Right kidney (tissue), 1 donor: ENCODE measurements at regions not wholly inside any gene's neighbourhood (a gene's known extent, or its start where the extent isn't known, plus 50 kb on each side); places are given as distances from the start of the nearest gene placed in this dataset.
"Not testable (repeated sequence)": the region's sequence is repeated elsewhere in the genome, so short reads cannot be mapped to it uniquely, and the experiment has no call there.

Experiments
- DNase-seq: peaks from one replicate; pipeline ENCODE4 v3.0.0-alpha.2; 2016

DNA sequence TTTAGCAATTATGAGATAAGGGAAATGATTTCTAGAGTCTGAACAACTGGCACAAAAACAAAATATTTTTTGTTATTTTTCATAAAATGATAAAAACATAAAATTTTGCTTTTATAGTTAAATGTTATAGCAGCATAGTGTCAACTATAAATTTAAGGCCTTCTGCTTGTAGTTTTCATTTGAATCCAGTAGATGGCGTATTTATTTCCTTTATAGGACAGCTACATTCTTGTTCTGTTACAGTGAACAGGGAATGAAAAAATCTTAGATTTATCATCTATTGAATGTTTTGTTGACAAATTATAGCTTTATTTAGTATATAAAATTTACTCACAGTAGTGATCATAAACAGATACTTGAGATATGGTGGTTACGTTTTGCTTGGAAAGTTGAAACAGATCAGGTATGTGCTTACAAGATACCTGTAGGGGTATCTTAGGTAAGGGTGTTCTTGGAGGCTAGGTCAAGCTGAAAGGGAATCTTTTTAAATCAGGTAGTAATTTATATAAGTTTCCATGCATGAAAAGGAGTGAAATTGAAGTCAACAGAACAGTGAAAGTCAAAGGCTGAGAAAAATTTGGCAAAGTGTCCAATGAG is 239.3 kb upstream of the GRIN3A start:
- no peak for DNase-seq

DNA sequence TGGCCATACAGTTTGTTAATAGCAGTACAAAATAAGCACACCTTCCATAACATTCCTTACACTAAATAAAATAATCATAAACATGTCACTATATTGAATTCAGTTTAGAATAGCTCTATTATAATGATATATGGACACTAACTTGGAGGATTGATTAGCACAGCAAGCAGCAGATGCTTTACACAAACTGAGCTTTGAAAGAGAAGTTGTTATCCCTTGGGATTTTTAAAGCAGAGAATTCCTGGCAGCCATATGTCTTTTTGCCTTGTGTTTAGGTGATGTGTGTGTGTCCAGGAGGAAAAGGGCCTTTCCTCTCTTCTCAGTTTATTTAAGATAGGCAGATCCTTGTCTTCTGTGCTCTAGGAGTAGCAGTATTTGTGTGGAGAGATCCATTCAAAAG is 232.2 kb upstream of the GRIN3A start:
- no peak for DNase-seq

GRCh38 chr9:101968392-101968791 is 229.9 kb upstream of the GRIN3A start:
- no peak for DNase-seq

GRCh38 chr9:101966691-101967090 is 228.2 kb upstream of the GRIN3A start:
- DNase-seq = no peak

GRCh38 chr9:101957705-101958104 is 219.3 kb upstream of the GRIN3A start:
- no peak for DNase-seq

DNA sequence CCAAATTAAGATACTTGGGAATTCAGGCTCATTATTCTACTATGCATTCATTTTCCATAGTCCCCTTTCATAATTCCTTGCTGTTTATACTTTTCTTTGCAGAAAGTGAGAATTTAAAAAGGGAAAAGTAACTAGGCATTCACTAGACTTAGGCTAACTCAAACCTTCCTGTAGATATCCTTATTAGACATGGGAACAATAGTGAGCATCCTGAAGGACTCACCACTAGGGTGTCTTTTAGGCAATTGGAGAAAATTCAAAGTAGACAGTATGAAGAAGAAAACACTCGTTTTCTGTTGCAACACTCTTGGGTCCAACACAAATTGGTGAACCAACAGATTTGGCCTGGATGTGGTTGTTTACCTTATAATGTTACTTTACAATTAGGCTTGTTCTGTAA is 213.2 kb upstream of the GRIN3A start:
- no peak for DNase-seq

- no peak for DNase-seq
These were observed 193.3 kb upstream of the GRIN3A start for GRCh38 chr9:101931756-101932155.

DNA sequence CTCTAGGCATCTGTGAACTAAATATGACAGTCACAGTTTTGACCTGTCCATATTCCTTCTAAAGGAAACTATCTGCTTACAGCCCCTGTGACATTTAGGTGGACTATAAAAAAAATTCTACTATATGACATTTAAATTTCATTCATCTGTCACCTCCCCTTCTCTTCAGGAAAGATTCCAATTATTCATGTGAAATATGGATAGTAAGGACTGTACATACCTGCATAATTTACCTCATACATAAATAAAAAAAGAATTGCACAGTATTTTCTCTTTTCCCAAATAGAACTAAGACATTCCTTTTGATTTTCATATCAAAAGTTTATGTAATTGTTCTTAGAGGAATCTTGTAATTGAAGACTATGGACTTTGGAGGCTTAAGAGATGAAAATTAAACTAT is 192.3 kb upstream of the GRIN3A start:
- no peak for DNase-seq

DNA sequence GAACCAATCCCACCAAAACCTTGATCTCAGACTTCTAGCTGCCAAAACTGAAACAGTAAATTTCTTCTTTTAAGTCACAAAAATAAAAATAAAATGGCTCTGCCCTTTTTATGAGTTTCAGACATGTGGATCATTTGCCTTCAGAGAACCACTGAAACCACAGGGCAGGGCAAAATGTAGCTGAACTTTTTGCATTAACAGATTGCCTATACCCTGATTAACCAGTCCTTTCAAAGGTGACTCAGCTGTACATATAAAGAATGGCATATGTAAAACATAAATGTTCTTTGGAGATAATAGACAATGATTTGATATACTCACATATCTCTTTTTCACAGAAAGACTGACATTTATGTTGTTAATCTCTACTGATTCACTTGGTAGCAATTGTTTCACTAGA is 187.1 kb upstream of the GRIN3A start:
- no peak for DNase-seq

DNA sequence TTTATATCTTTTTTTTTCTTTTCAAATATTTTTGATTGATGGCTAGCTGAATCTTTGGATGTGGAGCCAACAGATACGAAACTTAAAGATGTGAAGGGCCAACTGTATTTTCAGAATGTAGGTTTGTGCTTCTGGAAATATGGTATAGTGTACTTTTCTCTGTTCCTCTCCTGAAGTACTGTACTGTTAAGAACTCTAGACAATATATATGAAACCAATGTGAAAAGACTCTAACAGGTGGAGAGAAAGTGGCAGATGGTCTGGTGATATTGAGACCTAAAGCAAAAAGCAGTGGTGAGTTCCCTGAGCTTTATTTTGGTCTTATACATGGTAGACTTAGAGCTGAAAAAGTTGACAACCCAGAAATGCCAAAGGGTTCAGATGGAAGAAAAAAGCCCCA is 185.0 kb upstream of the GRIN3A start:
- DNase-seq = no peak

DNA sequence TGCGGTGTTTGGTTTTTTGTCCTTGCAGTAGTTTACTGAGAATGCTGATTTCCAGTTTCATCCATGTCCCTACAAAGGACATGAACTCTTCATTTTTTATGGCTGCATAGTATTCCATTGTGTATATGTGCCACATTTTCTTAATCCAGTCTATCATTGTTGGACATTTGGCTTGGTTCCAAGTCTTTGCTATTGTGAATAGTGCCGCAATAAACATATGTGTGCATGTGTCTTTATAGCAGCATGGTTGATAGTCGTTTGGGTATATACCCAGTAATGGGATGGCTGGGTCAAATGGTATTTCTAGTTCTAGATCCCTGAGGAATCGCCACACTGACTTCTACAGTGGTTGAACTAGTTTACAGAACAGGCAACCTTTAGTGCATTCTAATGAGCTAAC is 178.5 kb upstream of the GRIN3A start:
- DNase-seq = not testable (repeated sequence)

DNA sequence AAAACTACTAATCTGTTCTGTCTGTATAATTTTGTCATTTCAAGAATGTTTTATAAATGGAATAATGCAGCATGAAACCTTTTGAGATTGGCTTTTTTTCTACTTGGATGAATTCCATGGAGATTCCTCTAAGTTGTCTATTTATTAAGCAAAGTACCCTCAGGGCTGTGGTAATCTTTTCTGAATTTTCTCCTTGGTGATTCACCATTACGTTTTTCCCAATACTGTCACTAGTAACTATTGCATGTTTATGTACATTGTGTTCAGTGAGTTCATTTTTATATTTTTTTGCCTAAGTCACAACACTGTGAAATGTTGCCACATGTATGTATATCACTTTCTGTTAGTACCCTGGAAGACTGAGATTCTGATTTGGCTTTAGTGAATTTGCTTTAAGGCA is 177.0 kb upstream of the GRIN3A start:
- DNase-seq = no peak

DNA sequence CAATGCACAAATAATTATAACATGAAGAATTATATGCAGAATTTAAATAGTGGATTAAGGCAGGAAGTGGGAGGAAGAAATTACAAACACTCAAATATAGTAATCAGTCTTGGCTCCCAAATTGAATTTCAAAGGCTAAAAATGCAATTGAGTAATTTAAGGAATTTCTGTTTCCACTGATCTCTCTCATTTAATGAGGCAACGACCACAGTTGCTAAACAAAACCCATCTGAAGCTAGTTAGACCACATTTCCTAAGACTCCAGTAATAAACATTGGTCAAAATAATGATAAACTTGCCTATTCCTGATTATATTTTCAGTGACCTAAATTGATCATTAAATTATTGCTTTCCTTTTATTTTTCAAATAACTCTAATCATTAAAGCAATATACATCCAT is 174.3 kb upstream of the GRIN3A start:
- DNase-seq = no peak

- no peak for DNase-seq
These were observed 169.0 kb upstream of the GRIN3A start for GRCh38 chr9:101907466-101907865.

- DNase-seq = no peak
These were observed 166.4 kb upstream of the GRIN3A start for GRCh38 chr9:101904845-101905244.

DNA sequence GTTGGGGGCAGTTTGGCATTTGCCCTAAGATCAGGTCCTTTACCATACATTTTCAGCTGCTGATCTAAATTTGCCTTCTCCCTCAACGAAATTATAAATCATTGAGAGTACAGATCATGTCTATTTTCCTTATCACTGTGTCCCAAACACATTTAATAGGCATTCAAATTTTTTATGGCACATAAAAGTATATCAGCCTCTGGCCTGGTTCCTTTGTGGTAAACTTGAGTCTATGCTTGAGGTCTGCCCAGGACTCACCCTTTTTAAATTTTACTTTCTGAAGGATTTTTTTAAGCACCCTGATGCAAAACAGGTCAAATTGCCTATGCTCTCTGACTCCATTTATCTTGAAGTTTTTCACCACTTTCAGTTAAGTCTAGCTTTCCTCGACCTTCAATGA is 163.6 kb upstream of the GRIN3A start:
- DNase-seq = no peak

DNA sequence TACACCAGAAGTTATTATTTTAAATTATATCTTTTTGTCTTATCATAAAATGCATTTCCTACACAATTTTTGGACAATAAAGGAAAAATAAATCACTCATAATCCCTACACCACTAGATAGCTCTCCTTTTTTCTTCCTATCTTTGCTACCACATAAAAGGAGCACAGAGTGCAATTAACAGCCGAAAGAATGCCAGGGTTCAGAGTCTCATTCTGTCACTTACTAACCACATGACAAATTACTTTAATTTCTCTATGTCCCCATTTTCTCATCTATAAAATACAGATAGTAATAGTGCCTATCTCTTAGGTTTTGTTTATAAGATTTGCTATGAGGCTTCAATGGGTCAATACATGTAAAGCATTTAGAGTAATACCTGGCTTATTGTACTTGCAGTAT is 158.7 kb upstream of the GRIN3A start:
- DNase-seq = no peak

- no peak for DNase-seq
These were observed 155.5 kb upstream of the GRIN3A start for GRCh38 chr9:101893661-101894646.

GRCh38 chr9:101881508-101881907 is 143.1 kb upstream of the GRIN3A start:
- no peak for DNase-seq

DNA sequence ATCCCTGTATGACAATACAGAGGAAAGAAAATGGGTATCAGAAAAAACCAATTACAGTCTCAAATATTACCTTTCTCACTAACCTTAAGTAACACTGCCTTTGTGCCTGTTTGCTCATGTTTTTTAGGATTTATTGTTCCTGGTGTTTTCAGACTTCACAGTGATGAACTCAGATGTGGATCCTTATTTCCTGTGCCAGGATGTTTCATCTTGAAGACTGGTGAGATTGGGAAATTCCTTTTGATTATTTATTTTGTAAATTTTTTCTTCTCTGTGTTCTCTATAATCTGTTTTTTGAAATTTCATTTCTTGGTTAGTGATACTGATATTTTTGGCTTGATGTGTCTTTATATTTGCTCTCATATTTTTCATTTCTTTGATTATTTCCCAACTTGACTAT is 142.4 kb upstream of the GRIN3A start:
- no peak for DNase-seq

DNA sequence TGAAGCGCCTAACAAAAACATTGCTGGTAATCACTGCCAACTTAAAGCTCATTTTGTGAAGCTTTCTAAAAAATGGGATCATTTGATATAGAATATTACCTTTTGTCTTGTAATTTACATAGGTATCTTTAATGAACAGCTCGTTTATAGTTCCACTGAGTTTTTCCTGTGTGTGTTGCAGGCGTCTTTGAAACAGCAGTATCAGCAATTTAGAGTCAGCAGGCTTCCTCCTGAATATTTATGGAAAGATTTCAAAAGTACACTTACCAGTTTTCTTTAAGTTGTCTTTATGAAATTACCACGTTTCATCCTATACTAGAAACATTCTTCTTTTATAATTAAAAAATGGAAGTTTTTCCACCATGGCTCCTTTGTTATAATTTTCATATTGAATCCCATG is 140.3 kb upstream of the GRIN3A start:
- no peak for DNase-seq

DNA sequence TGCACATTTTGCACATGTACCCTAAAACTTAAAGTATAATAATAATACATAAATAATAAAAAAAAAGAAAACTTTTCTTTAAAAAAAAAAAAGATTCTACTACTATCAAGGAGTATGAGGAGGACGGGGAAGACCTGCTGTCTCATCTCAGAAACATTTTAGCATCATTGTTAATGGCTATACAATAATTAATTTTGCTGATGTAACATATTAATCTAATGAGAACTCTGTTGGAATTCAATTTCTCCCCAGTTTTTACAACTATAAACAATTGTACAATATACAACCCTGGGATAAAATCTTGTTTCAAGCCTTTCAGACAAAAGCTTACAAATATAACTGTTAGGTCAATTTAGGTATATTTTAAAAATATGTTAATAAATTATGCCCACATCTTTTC is 139.0 kb upstream of the GRIN3A start:
- DNase-seq = no peak

- DNase-seq = no peak
These were observed 123.0 kb upstream of the GRIN3A start for GRCh38 chr9:101861472-101861871.

DNA sequence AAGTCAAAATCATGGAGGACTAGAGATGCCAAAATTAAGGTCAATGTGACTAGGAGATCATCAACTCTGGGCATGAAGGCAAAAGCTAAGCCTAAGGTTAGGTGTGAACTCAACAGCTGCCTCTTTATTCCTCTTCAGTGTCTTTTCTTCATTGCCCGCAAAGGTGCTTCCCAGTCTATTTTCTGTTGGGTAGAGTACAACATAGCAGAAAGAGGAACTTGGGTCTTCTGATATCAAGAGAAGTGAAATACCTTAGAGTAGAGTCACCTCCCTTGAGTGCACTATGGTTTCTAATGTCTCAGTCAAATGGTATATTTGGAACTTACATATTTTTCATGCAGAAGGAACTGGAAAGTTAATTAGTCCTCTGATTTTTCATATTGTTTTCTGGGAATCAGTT is 122.5 kb upstream of the GRIN3A start:
- DNase-seq = no peak
